K562 (cell line): ENCODE measurements at regions not wholly inside any gene's neighbourhood (a gene's known extent, or its start where the extent isn't known, plus 50 kb on each side); places are given as distances from the start of the nearest gene placed in this dataset.

ENCODE experiments used
- CBFA2T2 ChIP-seq: fragments of 450-650 bp; conservative IDR thresholded peaks from 2 replicates; pipeline ENCODE4 v1.6.1; 2017; ENCODE audit warnings: mild to moderate bottlenecking
- CC2D1A ChIP-seq: fragments of 450-650 bp; IDR thresholded peaks from 2 replicates; pipeline ENCODE4 v1.6.1; 2017; ENCODE audit warnings: mild to moderate bottlenecking
- CHD1 ChIP-seq: fragments of 200-600 bp; sonication (generic); IDR thresholded peaks from one replicate; pipeline ENCODE4 v1.6.1; 2012; ENCODE audit warnings: mild to moderate bottlenecking, moderate library complexity, low read length, inconsistent platforms
- CREM ChIP-seq: IDR thresholded peaks from 2 replicates; pipeline ENCODE4 v1.6.1; 2014; ENCODE audit warnings: antibody characterized with exemption, low read depth
- RAD51 ChIP-seq: fragments of 450-650 bp; IDR thresholded peaks from 2 replicates; pipeline ENCODE4 v1.7.1; 2016; ENCODE audit warnings: low read depth, mild to moderate bottlenecking, borderline replicate concordance
- RFX5 ChIP-seq: IDR thresholded peaks from 2 replicates; pipeline ENCODE4 v1.6.1; 2011; ENCODE audit warnings: low read depth, mild to moderate bottlenecking, improper control_type of control experiment, low read length
- YY1 ChIP-seq, 3 experiments: IDR thresholded peaks; 2 replicates each; pipeline ENCODE4 v1.6.1; 2011; ENCODE audit warnings: low read length in 2 of 3, mild to moderate bottlenecking in 2 of 3, moderate library complexity in 2 of 3, borderline replicate concordance in 1 of 3, control low read depth in 1 of 3, low read depth in 1 of 3; ENCODE audit not compliant: insufficient read depth in 3 of 3, insufficient replicate concordance in 2 of 3, control insufficient read depth in 1 of 3, insufficient read length in 1 of 3; ENCODE audit errors: extremely low read depth in 1 of 3
- ZNF79 ChIP-seq: fragments of 250-450 bp; sonication (Bioruptor Pico); IDR thresholded peaks from 2 replicates; pipeline ENCODE4 v1.4.0; 2020; ENCODE audit warnings: low read depth, mild to moderate bottlenecking, moderate library complexity
- TF ChIP-seq, protein P1 (sequence below), 3 experiments: IDR thresholded peaks in 2 of 3; conservative IDR thresholded peaks in 1 of 3; 2 replicates each; pipeline ENCODE4 v1.5.1; 2011 to 2012; ENCODE audit warnings: low read length in 3 of 3, mild to moderate bottlenecking in 3 of 3, control low read depth in 2 of 3, improper control_type of control experiment in 1 of 3, inconsistent platforms in 1 of 3, low read depth in 1 of 3, mixed read lengths in 1 of 3, moderate library complexity in 1 of 3; ENCODE audit not compliant: insufficient read depth in 2 of 3
- TF ChIP-seq, protein P2 (sequence below), 2 experiments: fragments of 450-650 bp; formaldehyde crosslinking in 1 of 2; IDR thresholded peaks; 2 replicates each; pipeline versions ENCODE4 v1.4.0 to v1.6.1; 2014 to 2020; ENCODE audit warnings: mild to moderate bottlenecking in 2 of 2, borderline replicate concordance in 1 of 2, low read depth in 1 of 2

DNA sequence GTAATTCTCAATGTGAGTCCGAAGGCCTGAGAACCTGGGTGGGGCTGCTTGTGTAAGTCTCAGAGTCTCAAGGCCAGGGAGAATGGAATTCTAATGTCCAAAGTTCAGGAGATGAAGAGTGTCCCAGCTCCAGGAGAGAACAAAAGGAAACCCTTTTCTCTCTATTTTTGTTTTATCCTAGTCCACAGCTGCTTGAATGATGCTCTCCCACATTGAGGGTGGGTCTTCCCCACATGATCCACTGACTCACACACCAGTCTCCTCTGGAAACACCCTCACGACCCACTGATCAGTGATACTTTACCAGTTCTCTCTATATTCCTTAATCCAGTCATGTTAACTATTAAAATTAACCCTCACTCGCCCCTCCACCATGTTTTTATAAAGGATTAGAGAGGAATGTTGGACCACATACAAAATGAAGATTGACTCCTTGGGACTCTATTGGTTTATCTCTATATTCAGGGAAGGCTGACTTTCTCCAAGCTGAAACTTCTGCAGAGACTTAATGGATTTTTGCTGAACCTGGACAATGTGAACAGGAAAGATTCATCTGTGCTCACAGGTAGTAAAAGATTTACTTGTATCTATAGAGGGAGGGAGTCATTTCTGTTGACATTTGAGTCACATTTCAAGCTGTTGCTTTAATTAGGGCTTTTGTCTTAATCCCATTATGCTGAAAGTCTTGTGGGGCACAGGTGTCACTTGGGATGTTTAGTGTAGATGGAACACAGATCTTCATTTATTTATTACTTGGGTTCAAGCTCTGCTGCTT, 1061.0 kb upstream of the TMEM132C start:
- TF ChIP-seq RAD51 (no peak), RFX5 (no peak), YY1 (IDR thresholded peaks at IDR 0.05; ENCODE audit: borderline replicate concordance in 1 of 3, control insufficient read depth in 1 of 3, extremely low read depth in 1 of 3, insufficient read depth in 3 of 3, insufficient read length in 1 of 3, insufficient replicate concordance in 2 of 3, low read depth in 1 of 3, low read length in 2 of 3) (no peak), CBFA2T2 (no peak), CC2D1A (no peak), CHD1 (no peak), CREM (no peak), ZNF79 (CRISPR knock-in tag) (no peak)
- TF ChIP-seq, protein P1, sequence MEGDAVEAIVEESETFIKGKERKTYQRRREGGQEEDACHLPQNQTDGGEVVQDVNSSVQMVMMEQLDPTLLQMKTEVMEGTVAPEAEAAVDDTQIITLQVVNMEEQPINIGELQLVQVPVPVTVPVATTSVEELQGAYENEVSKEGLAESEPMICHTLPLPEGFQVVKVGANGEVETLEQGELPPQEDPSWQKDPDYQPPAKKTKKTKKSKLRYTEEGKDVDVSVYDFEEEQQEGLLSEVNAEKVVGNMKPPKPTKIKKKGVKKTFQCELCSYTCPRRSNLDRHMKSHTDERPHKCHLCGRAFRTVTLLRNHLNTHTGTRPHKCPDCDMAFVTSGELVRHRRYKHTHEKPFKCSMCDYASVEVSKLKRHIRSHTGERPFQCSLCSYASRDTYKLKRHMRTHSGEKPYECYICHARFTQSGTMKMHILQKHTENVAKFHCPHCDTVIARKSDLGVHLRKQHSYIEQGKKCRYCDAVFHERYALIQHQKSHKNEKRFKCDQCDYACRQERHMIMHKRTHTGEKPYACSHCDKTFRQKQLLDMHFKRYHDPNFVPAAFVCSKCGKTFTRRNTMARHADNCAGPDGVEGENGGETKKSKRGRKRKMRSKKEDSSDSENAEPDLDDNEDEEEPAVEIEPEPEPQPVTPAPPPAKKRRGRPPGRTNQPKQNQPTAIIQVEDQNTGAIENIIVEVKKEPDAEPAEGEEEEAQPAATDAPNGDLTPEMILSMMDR (IDR thresholded peaks at IDR 0.05 in 2 of 3, conservative IDR thresholded peaks at IDR 0.05 in 1 of 3; ENCODE audit: insufficient read depth in 2 of 3, low read depth in 1 of 3, low read length in 3 of 3) = no peak
- TF ChIP-seq, protein P2, sequence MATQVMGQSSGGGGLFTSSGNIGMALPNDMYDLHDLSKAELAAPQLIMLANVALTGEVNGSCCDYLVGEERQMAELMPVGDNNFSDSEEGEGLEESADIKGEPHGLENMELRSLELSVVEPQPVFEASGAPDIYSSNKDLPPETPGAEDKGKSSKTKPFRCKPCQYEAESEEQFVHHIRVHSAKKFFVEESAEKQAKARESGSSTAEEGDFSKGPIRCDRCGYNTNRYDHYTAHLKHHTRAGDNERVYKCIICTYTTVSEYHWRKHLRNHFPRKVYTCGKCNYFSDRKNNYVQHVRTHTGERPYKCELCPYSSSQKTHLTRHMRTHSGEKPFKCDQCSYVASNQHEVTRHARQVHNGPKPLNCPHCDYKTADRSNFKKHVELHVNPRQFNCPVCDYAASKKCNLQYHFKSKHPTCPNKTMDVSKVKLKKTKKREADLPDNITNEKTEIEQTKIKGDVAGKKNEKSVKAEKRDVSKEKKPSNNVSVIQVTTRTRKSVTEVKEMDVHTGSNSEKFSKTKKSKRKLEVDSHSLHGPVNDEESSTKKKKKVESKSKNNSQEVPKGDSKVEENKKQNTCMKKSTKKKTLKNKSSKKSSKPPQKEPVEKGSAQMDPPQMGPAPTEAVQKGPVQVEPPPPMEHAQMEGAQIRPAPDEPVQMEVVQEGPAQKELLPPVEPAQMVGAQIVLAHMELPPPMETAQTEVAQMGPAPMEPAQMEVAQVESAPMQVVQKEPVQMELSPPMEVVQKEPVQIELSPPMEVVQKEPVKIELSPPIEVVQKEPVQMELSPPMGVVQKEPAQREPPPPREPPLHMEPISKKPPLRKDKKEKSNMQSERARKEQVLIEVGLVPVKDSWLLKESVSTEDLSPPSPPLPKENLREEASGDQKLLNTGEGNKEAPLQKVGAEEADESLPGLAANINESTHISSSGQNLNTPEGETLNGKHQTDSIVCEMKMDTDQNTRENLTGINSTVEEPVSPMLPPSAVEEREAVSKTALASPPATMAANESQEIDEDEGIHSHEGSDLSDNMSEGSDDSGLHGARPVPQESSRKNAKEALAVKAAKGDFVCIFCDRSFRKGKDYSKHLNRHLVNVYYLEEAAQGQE (IDR thresholded peaks at IDR 0.05; ENCODE audit: borderline replicate concordance) = no peak
- TF ChIP-seq, protein P2 (CRISPR knock-in tag; IDR thresholded peaks at IDR 0.05; ENCODE audit: low read depth) = no peak
